HepG2 (cell line): ENCODE measurements at regions not wholly inside any gene's neighbourhood (a gene's known extent, or its start where the extent isn't known, plus 50 kb on each side); places are given as distances from the start of the nearest gene placed in this dataset.
A peak's percentile ranks its signal among the peaks of the same experiment; 100 is the strongest.

ENCODE experiments used
- ASH2L ChIP-seq: fragments of 300-600, 200-600 bp; sonication (generic); IDR thresholded peaks from 2 replicates; pipeline ENCODE4 v1.7.0; 2017; ENCODE audit warnings: low read depth, mild to moderate bottlenecking, moderate library complexity, mixed read lengths, low read length; ENCODE audit not compliant: insufficient read length
- CHD4 ChIP-seq: fragments of 200-600 bp; sonication (generic); IDR thresholded peaks from 2 replicates; pipeline ENCODE4 v1.7.0; 2017; ENCODE audit warnings: mild to moderate bottlenecking, low read length, borderline replicate concordance
- GATA4 ChIP-seq: sonication (generic); IDR thresholded peaks from 2 replicates; pipeline ENCODE4 v1.6.1; 2016; ENCODE audit warnings: antibody characterized with exemption, low read depth, borderline replicate concordance
- KLF16 ChIP-seq, 2 experiments: sonication (generic) in 1 of 2; formaldehyde crosslinking in 1 of 2; IDR thresholded peaks; 2 replicates each; pipeline versions ENCODE4 v1.6.1 to v1.8.0; 2016 to 2023; ENCODE audit warnings: missing genetic modification reagents in 2 of 2, missing compliant biosample characterization in 1 of 2
- MAFF ChIP-seq: IDR thresholded peaks from 2 replicates; pipeline ENCODE4 v1.6.1; 2011; ENCODE audit warnings: low read depth, low read length, improper control_type of control experiment
- NR0B2 ChIP-seq: sonication (generic); formaldehyde crosslinking; IDR thresholded peaks from 2 replicates; pipeline ENCODE4 v1.4.0; 2020; ENCODE audit warnings: mild to moderate bottlenecking, missing genetic modification reagents
- RAD21 ChIP-seq: fragments of 450-650 bp; formaldehyde crosslinking; IDR thresholded peaks from 2 replicates; pipeline ENCODE4 v1.5.0; 2020; ENCODE audit warnings: mild to moderate bottlenecking
- SMARCC2 ChIP-seq: fragments of 450-650 bp; IDR thresholded peaks from 2 replicates; pipeline ENCODE4 v1.6.1; 2017; ENCODE audit warnings: antibody characterized with exemption, mild to moderate bottlenecking
- SPEN ChIP-seq: sonication (generic); formaldehyde crosslinking; IDR thresholded peaks from 2 replicates; pipeline ENCODE4 v1.5.1; 2020; ENCODE audit warnings: low read depth, mild to moderate bottlenecking, missing genetic modification reagents
- TRIM24 ChIP-seq: sonication (generic); formaldehyde crosslinking; IDR thresholded peaks from 2 replicates; pipeline ENCODE4 v1.8.0; 2022; ENCODE audit warnings: mild to moderate bottlenecking, missing genetic modification reagents
- ZBTB46 ChIP-seq: sonication (generic); formaldehyde crosslinking; IDR thresholded peaks from 2 replicates; pipeline ENCODE4 v1.4.0; 2020; ENCODE audit warnings: mild to moderate bottlenecking, missing genetic modification reagents, borderline replicate concordance
- ZNF264 ChIP-seq: sonication (generic); formaldehyde crosslinking; IDR thresholded peaks from 2 replicates; pipeline ENCODE4 v1.4.0; 2020; ENCODE audit warnings: missing genetic modification reagents
- ZNF335 ChIP-seq: sonication (generic); formaldehyde crosslinking; IDR thresholded peaks from 2 replicates; pipeline ENCODE4 v1.4.0; 2020; ENCODE audit warnings: missing genetic modification reagents
- ZNF383 ChIP-seq: sonication (generic); formaldehyde crosslinking; IDR thresholded peaks from 2 replicates; pipeline ENCODE4 v1.4.0; 2020; ENCODE audit warnings: missing genetic modification reagents, mild to moderate bottlenecking, borderline replicate concordance
- ZNF552 ChIP-seq: sonication (generic); formaldehyde crosslinking; IDR thresholded peaks from 2 replicates; pipeline ENCODE4 v1.9.0; 2022; ENCODE audit warnings: missing genetic modification reagents, mild to moderate bottlenecking, borderline replicate concordance
- ZNF75D ChIP-seq: sonication (generic); formaldehyde crosslinking; IDR thresholded peaks from 2 replicates; pipeline ENCODE4 v1.8.1; 2023; ENCODE audit warnings: missing genetic modification reagents, mild to moderate bottlenecking, borderline replicate concordance
- TF ChIP-seq, protein P1 (sequence below): sonication (generic); formaldehyde crosslinking; IDR thresholded peaks from 2 replicates; pipeline ENCODE4 v1.4.0; 2020; ENCODE audit warnings: mild to moderate bottlenecking, missing genetic modification reagents
- TF ChIP-seq, protein P2 (sequence below): IDR thresholded peaks from 2 replicates; pipeline ENCODE4 v1.6.1; 2016
- TF ChIP-seq, protein P3 (sequence below): sonication (generic); formaldehyde crosslinking; IDR thresholded peaks from 2 replicates; pipeline ENCODE4 v1.4.0; 2020; ENCODE audit warnings: missing genetic modification reagents, borderline replicate concordance
- TF ChIP-seq, protein P4 (sequence below): IDR thresholded peaks from 2 replicates; pipeline ENCODE4 v1.6.1; 2016; ENCODE audit warnings: control low read depth

DNA sequence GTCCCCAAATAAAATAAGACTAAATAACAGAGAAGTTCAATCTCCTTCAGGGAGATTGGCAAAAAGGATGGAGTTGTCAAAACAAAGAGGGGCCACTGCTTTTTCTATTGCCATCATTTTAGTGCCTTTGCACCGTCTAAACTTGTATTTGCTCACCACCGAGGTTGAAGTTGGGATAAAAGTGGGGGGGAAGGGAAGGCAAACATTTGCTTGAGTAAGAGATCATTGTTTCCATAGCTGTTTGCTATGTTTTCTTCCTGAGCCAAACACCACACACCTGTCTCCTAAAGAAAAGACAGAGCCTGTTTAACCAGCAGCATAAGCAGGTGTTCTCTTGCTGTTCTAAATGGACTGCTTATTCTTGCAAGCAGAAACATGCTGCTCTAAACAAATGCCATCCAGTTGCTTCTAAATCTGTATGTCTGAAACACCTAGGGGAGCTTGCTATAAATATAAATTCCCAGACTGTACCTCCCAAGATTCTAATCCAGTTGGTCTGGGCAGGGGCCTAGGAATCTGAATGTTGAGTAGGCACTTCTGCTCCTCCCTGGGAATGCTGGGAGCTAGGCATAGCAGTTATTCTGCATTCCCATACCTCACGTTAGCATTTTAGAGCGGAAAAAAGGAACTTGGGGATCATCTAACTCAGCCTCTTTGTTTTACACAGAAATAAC lies 179.4 kb upstream of the ARL4C start (continued):
- TF ChIP-seq ZBTB46, result no peak
- 0 out of 2 replicates have a peak, but pooled peaks have one; percentile 15 for TF ChIP-seq TRIM24 (CRISPR knock-in tag)
- peak in 1 of 2 experiments; percentile 58; a peak in 2 of 4 replicates for TF ChIP-seq KLF16 (CRISPR knock-in tag; IDR thresholded peaks at IDR 0.05)
- TF ChIP-seq ZNF552 (CRISPR knock-in tag), result no peak
- no peak for TF ChIP-seq NR0B2 (CRISPR knock-in tag)
- no peak for TF ChIP-seq ZNF383 (CRISPR knock-in tag)
- TF ChIP-seq, protein P1, sequence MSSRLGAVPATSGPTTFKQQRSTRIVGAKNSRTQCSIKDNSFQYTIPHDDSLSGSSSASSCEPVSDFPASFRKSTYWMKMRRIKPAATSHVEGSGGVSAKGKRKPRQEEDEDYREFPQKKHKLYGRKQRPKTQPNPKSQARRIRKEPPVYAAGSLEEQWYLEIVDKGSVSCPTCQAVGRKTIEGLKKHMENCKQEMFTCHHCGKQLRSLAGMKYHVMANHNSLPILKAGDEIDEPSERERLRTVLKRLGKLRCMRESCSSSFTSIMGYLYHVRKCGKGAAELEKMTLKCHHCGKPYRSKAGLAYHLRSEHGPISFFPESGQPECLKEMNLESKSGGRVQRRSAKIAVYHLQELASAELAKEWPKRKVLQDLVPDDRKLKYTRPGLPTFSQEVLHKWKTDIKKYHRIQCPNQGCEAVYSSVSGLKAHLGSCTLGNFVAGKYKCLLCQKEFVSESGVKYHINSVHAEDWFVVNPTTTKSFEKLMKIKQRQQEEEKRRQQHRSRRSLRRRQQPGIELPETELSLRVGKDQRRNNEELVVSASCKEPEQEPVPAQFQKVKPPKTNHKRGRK (CRISPR knock-in tag), result 0 out of 2 replicates have a peak, but pooled peaks have one; percentile 30
- TF ChIP-seq, protein P2, sequence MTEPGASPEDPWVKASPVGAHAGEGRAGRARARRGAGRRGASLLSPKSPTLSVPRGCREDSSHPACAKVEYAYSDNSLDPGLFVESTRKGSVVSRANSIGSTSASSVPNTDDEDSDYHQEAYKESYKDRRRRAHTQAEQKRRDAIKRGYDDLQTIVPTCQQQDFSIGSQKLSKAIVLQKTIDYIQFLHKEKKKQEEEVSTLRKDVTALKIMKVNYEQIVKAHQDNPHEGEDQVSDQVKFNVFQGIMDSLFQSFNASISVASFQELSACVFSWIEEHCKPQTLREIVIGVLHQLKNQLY (CRISPR knock-in tag), result peak; percentile 53; the same call in 1 of the 2 replicates
- TF ChIP-seq, protein P3, sequence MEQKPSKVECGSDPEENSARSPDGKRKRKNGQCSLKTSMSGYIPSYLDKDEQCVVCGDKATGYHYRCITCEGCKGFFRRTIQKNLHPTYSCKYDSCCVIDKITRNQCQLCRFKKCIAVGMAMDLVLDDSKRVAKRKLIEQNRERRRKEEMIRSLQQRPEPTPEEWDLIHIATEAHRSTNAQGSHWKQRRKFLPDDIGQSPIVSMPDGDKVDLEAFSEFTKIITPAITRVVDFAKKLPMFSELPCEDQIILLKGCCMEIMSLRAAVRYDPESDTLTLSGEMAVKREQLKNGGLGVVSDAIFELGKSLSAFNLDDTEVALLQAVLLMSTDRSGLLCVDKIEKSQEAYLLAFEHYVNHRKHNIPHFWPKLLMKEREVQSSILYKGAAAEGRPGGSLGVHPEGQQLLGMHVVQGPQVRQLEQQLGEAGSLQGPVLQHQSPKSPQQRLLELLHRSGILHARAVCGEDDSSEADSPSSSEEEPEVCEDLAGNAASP (CRISPR knock-in tag), result peak; percentile 88
- no peak for TF ChIP-seq RAD21
- no peak for TF ChIP-seq ZNF75D (CRISPR knock-in tag)
- TF ChIP-seq ASH2L, result peak; percentile 71
- no peak for TF ChIP-seq ZNF335 (CRISPR knock-in tag)
- TF ChIP-seq, protein P4, sequence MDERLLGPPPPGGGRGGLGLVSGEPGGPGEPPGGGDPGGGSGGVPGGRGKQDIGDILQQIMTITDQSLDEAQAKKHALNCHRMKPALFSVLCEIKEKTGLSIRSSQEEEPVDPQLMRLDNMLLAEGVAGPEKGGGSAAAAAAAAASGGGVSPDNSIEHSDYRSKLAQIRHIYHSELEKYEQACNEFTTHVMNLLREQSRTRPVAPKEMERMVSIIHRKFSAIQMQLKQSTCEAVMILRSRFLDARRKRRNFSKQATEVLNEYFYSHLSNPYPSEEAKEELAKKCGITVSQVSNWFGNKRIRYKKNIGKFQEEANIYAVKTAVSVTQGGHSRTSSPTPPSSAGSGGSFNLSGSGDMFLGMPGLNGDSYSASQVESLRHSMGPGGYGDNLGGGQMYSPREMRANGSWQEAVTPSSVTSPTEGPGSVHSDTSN (CRISPR knock-in tag), result no peak
- TF ChIP-seq SPEN (CRISPR knock-in tag), result no peak; the same call in 1 of the 2 replicates
- TF ChIP-seq ZNF264 (CRISPR knock-in tag), result no peak
- peak; percentile 84; the same call in 1 of the 2 replicates for TF ChIP-seq CHD4
- peak; percentile 41; the same call in 1 of the 2 replicates for TF ChIP-seq GATA4
- no peak for TF ChIP-seq MAFF
- no peak for TF ChIP-seq SMARCC2
